Smooth muscle cell (in vitro differentiated cells): ENCODE measurements at regions not wholly inside any gene's neighbourhood (a gene's known extent, or its start where the extent isn't known, plus 50 kb on each side); places are given as distances from the start of the nearest gene placed in this dataset.

Source experiments
- DNase-seq: peaks from one replicate; lab custom pipeline; 2025; ENCODE audit not compliant: unreplicated experiment; lab: John Stamatoyannopoulos, UW
- H2AFZ ChIP-seq: fragments of 200-600 bp; sonication (generic); 2 replicates; pipeline ENCODE4 v1.6.0; 2016; ENCODE audit warnings: antibody characterized with exemption, low read depth, mild to moderate bottlenecking
- H3F3A ChIP-seq: fragments of 200-600 bp; sonication (generic); 2 replicates; pipeline ENCODE4 v1.6.0; 2017; ENCODE audit warnings: antibody characterized with exemption, low read depth
- H3K27ac ChIP-seq: fragments of 200-600 bp; sonication (generic); 2 replicates; pipeline ENCODE4 v1.5.1; 2016; ENCODE audit warnings: low read depth, mild to moderate bottlenecking
- H3K27me3 ChIP-seq: fragments of 200-600 bp; sonication (generic); 2 replicates; pipeline ENCODE4 v1.6.1; 2016; ENCODE audit warnings: low read depth, mild to moderate bottlenecking
- H3K36me3 ChIP-seq: fragments of 200-600 bp; sonication (generic); 2 replicates; pipeline ENCODE4 v1.5.1; 2016; ENCODE audit warnings: low read depth
- H3K4me1 ChIP-seq: fragments of 200-600 bp; sonication (generic); 2 replicates; pipeline ENCODE4 v1.5.1; 2016; ENCODE audit warnings: low read depth
- H3K4me2 ChIP-seq: fragments of 200-600 bp; sonication (generic); 2 replicates; pipeline ENCODE4 v1.6.0; 2016; ENCODE audit warnings: mild to moderate bottlenecking
- H3K4me3 ChIP-seq: fragments of 200-600 bp; sonication (generic); 2 replicates; pipeline ENCODE4 v1.5.1; 2016; ENCODE audit warnings: mild to moderate bottlenecking
- H3K79me2 ChIP-seq: fragments of 200-600 bp; sonication (generic); 2 replicates; pipeline ENCODE4 v1.6.0; 2016; ENCODE audit warnings: low read depth, mild to moderate bottlenecking
- H3K9ac ChIP-seq: fragments of 200-600 bp; sonication (generic); 2 replicates; pipeline ENCODE4 v1.6.0; 2016; ENCODE audit warnings: low read depth
- H3K9me3 ChIP-seq: fragments of 200-600 bp; sonication (generic); replicated peaks from 2 replicates; pipeline ENCODE4 v1.5.1; 2016; ENCODE audit warnings: low read depth
- H4K20me1 ChIP-seq: fragments of 200-600 bp; sonication (generic); 2 replicates; pipeline ENCODE4 v1.6.0; 2016; ENCODE audit warnings: low read depth
- CTCF ChIP-seq: fragments of 200-600 bp; sonication (generic); IDR thresholded peaks from 2 replicates; pipeline ENCODE4 v1.5.1; 2017; ENCODE audit warnings: borderline replicate concordance, mild to moderate bottlenecking, antibody characterized with exemption; ENCODE audit not compliant: insufficient read depth, poor library complexity, severe bottlenecking
- WGBS: methylation state at CpG from one replicate; pipeline ENCODE4 v1.1.7; 2016; ENCODE audit warnings: low lambda C conversion rate; 5-methylcytosine and 5-hydroxymethylcytosine counted together

- Histone ChIP-seq H3K36me3 (no peaks in the 10 kb centered on the region), H3K27me3 (no peaks in the 10 kb centered on the region), H3K4me2 (peak overlapping the region; percentile 80), H3K27ac (peak overlapping the region; percentile 79), H3K4me1 (peaks cover 7% of the 10 kb centered on the region), H3K79me2 (no peaks in the 10 kb centered on the region), H3K9ac (no peak overlapping the region), H3K9me3 (no peaks in the 10 kb centered on the region), H4K20me1 (no peaks in the 10 kb centered on the region), H3F3A (peaks cover 14% of the 10 kb centered on the region), H2AFZ (no peak overlapping the region), H3K4me3 (no peak overlapping the region)
- WGBS: 53% methylated on average over 7 of the region's 7 CpGs
- TF ChIP-seq CTCF: no peak
- no peak for DNase-seq
Measured at GRCh38 chr7:41046221-41046761, 656.6 kb downstream of the INHBA start.

- no peak overlapping the region for H3K9ac ChIP-seq
- no peaks in the 10 kb centered on the region for H3K79me2 ChIP-seq
- no peaks in the 10 kb centered on the region for H4K20me1 ChIP-seq
- no peak overlapping the region for H3K4me2 ChIP-seq
- DNase-seq: no peak
- H3K36me3 ChIP-seq: no peaks in the 10 kb centered on the region
- 93% methylated on average over 3 of the region's 3 CpGs for WGBS
- H3K27ac ChIP-seq: no peak overlapping the region
- no peak for TF ChIP-seq CTCF
- no peaks in the 10 kb centered on the region for H3K9me3 ChIP-seq
- H2AFZ ChIP-seq: no peak overlapping the region
- H3K4me3 ChIP-seq: no peak overlapping the region
- peaks cover 14% of the 10 kb centered on the region for H3F3A ChIP-seq
- H3K27me3 ChIP-seq: no peaks in the 10 kb centered on the region
- H3K4me1 ChIP-seq: peaks cover 7% of the 10 kb centered on the region
Measured at GRCh38 chr7:41045556-41046123, 657.2 kb downstream of the INHBA start.

- Histone ChIP-seq H3K9ac (no peak overlapping the region), H3K36me3 (no peaks in the 10 kb centered on the region), H3K4me3 (no peak overlapping the region), H3K27ac (no peak overlapping the region), H3K9me3 (no peaks in the 10 kb centered on the region), H4K20me1 (no peaks in the 10 kb centered on the region), H3K4me1 (no peaks in the 10 kb centered on the region), H3K4me2 (no peak overlapping the region), H3F3A (no peaks in the 10 kb centered on the region), H2AFZ (no peak overlapping the region), H3K27me3 (no peaks in the 10 kb centered on the region), H3K79me2 (no peaks in the 10 kb centered on the region)
- DNase-seq: no peak
- WGBS: 93% methylated on average over 3 of the region's 3 CpGs
- TF ChIP-seq CTCF: no peak
Measured at GRCh38 chr7:41039981-41040380, 662.9 kb downstream of the INHBA start.

- H3K27me3 ChIP-seq: no peaks in the 10 kb centered on the region
- no peaks in the 10 kb centered on the region for H3F3A ChIP-seq
- H4K20me1 ChIP-seq: no peaks in the 10 kb centered on the region
- H3K36me3 ChIP-seq: no peaks in the 10 kb centered on the region
- H3K4me3 ChIP-seq: no peak overlapping the region
- H3K4me1 ChIP-seq: no peaks in the 10 kb centered on the region
- WGBS: 50% methylated on average over 4 of the region's 4 CpGs
- H3K9me3 ChIP-seq: no peaks in the 10 kb centered on the region
- no peak overlapping the region for H3K9ac ChIP-seq
- no peak for TF ChIP-seq CTCF
- H3K79me2 ChIP-seq: no peaks in the 10 kb centered on the region
- no peak overlapping the region for H2AFZ ChIP-seq
- no peak overlapping the region for H3K27ac ChIP-seq
- no peak for DNase-seq
- H3K4me2 ChIP-seq: no peak overlapping the region
Measured at GRCh38 chr7:41039386-41039953, 663.4 kb downstream of the INHBA start.
